ENCODE measurements at regions not wholly inside any gene's neighbourhood (a gene's known extent, or its start where the extent isn't known, plus 50 kb on each side); places are given as distances from the start of the nearest gene placed in this dataset.
"Not testable (repeated sequence)": the region's sequence is repeated elsewhere in the genome, so short reads cannot be mapped to it uniquely, and the experiment has no call there.

- DNase-seq = no peak
Measured at GRCh38 chr1:187987236-187987776, 1158.6 kb downstream of the PLA2G4A start.

- no peak for DNase-seq
Measured at GRCh38 chr1:187991944-187992343, 1163.2 kb downstream of the PLA2G4A start.

GRCh38 chr1:187996780-187997179 is 1168.0 kb downstream of the PLA2G4A start:
- DNase-seq = no peak

GRCh38 chr1:187999973-188000372 is 1171.2 kb downstream of the PLA2G4A start:
- DNase-seq = no peak

- not testable (repeated sequence) for DNase-seq
Measured at GRCh38 chr1:188003687-188004086, 1174.9 kb downstream of the PLA2G4A start.

- no peak for DNase-seq
Measured at GRCh38 chr1:188004849-188005248, 1176.1 kb downstream of the PLA2G4A start.

- no peak for DNase-seq
Measured at GRCh38 chr1:188006354-188006753, 1177.6 kb downstream of the PLA2G4A start.

- not testable (repeated sequence) for DNase-seq
Measured at GRCh38 chr1:188013222-188013849, 1184.6 kb downstream of the PLA2G4A start.

GRCh38 chr1:188017921-188018320 is 1189.2 kb downstream of the PLA2G4A start:
- no peak for DNase-seq

- no peak for DNase-seq
Measured at GRCh38 chr1:188022661-188023060, 1193.9 kb downstream of the PLA2G4A start.

- no peak for DNase-seq
Measured at GRCh38 chr1:188023206-188023605, 1194.5 kb downstream of the PLA2G4A start.

- DNase-seq = no peak
Measured at GRCh38 chr1:188027613-188028012, 1198.9 kb downstream of the PLA2G4A start.

- DNase-seq = not testable (repeated sequence)
Measured at GRCh38 chr1:188037572-188037971, 1208.8 kb downstream of the PLA2G4A start.

- DNase-seq = no peak
Measured at GRCh38 chr1:188043536-188044245, 1214.9 kb downstream of the PLA2G4A start.

- no peak for DNase-seq
Measured at GRCh38 chr1:188050250-188050649, 1221.5 kb downstream of the PLA2G4A start.

- no peak for DNase-seq
Measured at GRCh38 chr1:188056011-188056410, 1227.3 kb downstream of the PLA2G4A start.

GRCh38 chr1:188058801-188059200 is 1230.1 kb downstream of the PLA2G4A start:
- no peak for DNase-seq

- DNase-seq = no peak
Measured at GRCh38 chr1:188061881-188062280, 1233.1 kb downstream of the PLA2G4A start.

GRCh38 chr1:188062456-188062855 is 1233.7 kb downstream of the PLA2G4A start:
- DNase-seq = no peak

GRCh38 chr1:188065917-188066316 is 1237.2 kb downstream of the PLA2G4A start:
- DNase-seq = no peak

- DNase-seq = no peak
Measured at GRCh38 chr1:188070848-188071247, 1242.1 kb downstream of the PLA2G4A start.

- no peak for DNase-seq
Measured at GRCh38 chr1:188089015-188089414, 1260.3 kb downstream of the PLA2G4A start.

GRCh38 chr1:188089461-188089860 is 1260.7 kb downstream of the PLA2G4A start:
- DNase-seq = no peak

- DNase-seq = no peak
Measured at GRCh38 chr1:188096521-188096920, 1267.8 kb downstream of the PLA2G4A start.
